PC-3 (cell line): ENCODE measurements at regions not wholly inside any gene's neighbourhood (a gene's known extent, or its start where the extent isn't known, plus 50 kb on each side); places are given as distances from the start of the nearest gene placed in this dataset.

ENCODE experiments used
- ATAC-seq: fragments of 200-7000 bp; cut with Tn5 transposase; 2 replicates; pipeline ENCODE4 v1.9.1; 2020; ENCODE audit warnings: mild to moderate bottlenecking, moderate library complexity
- BruUV-seq: library from RNA; stranded (reverse); fragments of 400-500 nt; replicated peaks from 2 replicates; lab custom pipeline; 2021; lab: Mats Ljungman, UMichigan
- CTCF ChIA-PET: fragments of 300-600 bp; sonication (Branson Sonifier 250); formaldehyde crosslinking; loops from one replicate; lab custom pipeline; 2022; ENCODE audit warnings: antibody characterized with exemption; lab: Charles Lee
- POLR2A ChIA-PET: fragments of 300-600 bp; sonication (Branson Sonifier 250); formaldehyde crosslinking; loops from one replicate; lab custom pipeline; 2022; ENCODE audit warnings: antibody characterized with exemption; ENCODE audit not compliant: unreplicated experiment; lab: Charles Lee
- DNase-seq: peaks from one replicate; pipeline ENCODE4 v3.0.0-alpha.2; 2015
- H2AFZ ChIP-seq: fragments of 300-600 bp; sonication (generic); 2 replicates; pipeline ENCODE4 v1.6.0; 2016; ENCODE audit warnings: antibody characterized with exemption, low read length
- H3F3A ChIP-seq: fragments of 300-600 bp; sonication (generic); one replicate; pipeline ENCODE4 v1.6.0; 2017; ENCODE audit warnings: antibody characterized with exemption, low read length, control low read depth, mild to moderate bottlenecking; ENCODE audit not compliant: unreplicated experiment
- H3K27ac ChIP-seq: fragments of 300-600 bp; sonication (generic); 2 replicates; pipeline ENCODE4 v1.5.1; 2016; ENCODE audit warnings: mild to moderate bottlenecking, low read length
- H3K27me3 ChIP-seq: fragments of 300-600 bp; sonication (generic); 2 replicates; pipeline ENCODE4 v1.6.1; 2016; ENCODE audit warnings: low read length, mixed read lengths
- H3K36me3 ChIP-seq: fragments of 300-600 bp; sonication (generic); 2 replicates; pipeline ENCODE4 v1.6.1; 2016; ENCODE audit warnings: low read depth, mixed run types, low read length, mixed read lengths
- H3K4me1 ChIP-seq: fragments of 300-600 bp; sonication (generic); 2 replicates; pipeline ENCODE4 v1.5.1; 2016; ENCODE audit warnings: low read length; ENCODE audit not compliant: insufficient read depth
- H3K4me2 ChIP-seq: fragments of 300-600 bp; sonication (generic); 2 replicates; pipeline ENCODE4 v1.6.0; 2016; ENCODE audit warnings: low read length
- H3K4me3 ChIP-seq: fragments of 300-600 bp; sonication (generic); 2 replicates; pipeline ENCODE4 v1.5.1; 2016; ENCODE audit warnings: mild to moderate bottlenecking, low read length, mixed read lengths
- H3K79me2 ChIP-seq: fragments of 300-600 bp; sonication (generic); 2 replicates; pipeline ENCODE4 v1.6.1; 2017; ENCODE audit warnings: low read length, mixed read lengths
- H3K9ac ChIP-seq: fragments of 300-600 bp; sonication (generic); 2 replicates; pipeline ENCODE4 v1.6.0; 2016; ENCODE audit warnings: mild to moderate bottlenecking, low read length
- H3K9me2 ChIP-seq: fragments of 300-600 bp; sonication (generic); replicated peaks from 2 replicates; pipeline ENCODE4 v1.6.1; 2016; ENCODE audit warnings: mixed run types, low read length, mixed read lengths
- H3K9me3 ChIP-seq: fragments of 300-600 bp; sonication (generic); 2 replicates; pipeline ENCODE4 v1.6.1; 2016; ENCODE audit warnings: low read length, mixed read lengths
- H4K20me1 ChIP-seq: fragments of 300-600 bp; sonication (generic); 2 replicates; pipeline ENCODE4 v1.6.1; 2016; ENCODE audit warnings: low read length, mixed read lengths
- CTCF ChIP-seq: fragments of 300-600 bp; sonication (generic); conservative IDR thresholded peaks from 2 replicates; pipeline ENCODE4 v1.5.1; 2017; ENCODE audit warnings: antibody characterized with exemption, low read depth, mild to moderate bottlenecking, low read length
- EZH2 ChIP-seq: fragments of 300-600 bp; sonication (generic); IDR thresholded peaks from one replicate; pipeline ENCODE4 v1.6.1; 2017; ENCODE audit warnings: antibody characterized with exemption, mild to moderate bottlenecking, low read length; ENCODE audit not compliant: unreplicated experiment
- EZH2phosphoT487 ChIP-seq: fragments of 300-600 bp; sonication (generic); IDR thresholded peaks from 2 replicates; pipeline ENCODE4 v1.6.1; 2018; ENCODE audit warnings: mild to moderate bottlenecking, antibody characterized with exemption, low read length, borderline replicate concordance
- intact Hi-C: fragments of 100-400 bp; cut with micrococcal nuclease; formaldehyde crosslinking; loops from 2 replicates; pipeline ENCODE4 v1.9.0; 2023

GRCh38 chr5:176737746-176738636 lies 72.4 kb upstream of the UNC5A start:
- TF ChIP-seq EZH2, result no peak
- TF ChIP-seq EZH2phosphoT487, result no peak
- TF ChIP-seq CTCF, result no peak
- no peaks in the 10 kb centered on the region for H4K20me1 ChIP-seq
- H3K9me3 ChIP-seq, result no peaks in the 10 kb centered on the region
- DNase-seq (no peak), ATAC-seq (no peak)
- no peak overlapping the region for H3K4me2 ChIP-seq
- no peaks in the 10 kb centered on the region for H3K79me2 ChIP-seq
- H3K9ac ChIP-seq, result no peak overlapping the region
- BruUV-seq, result no TSS peak
- peaks cover 63% of the 10 kb centered on the region for H3K27me3 ChIP-seq
- no peak overlapping the region for H3K27ac ChIP-seq
- POLR2A ChIA-PET, result no interaction called here
- intact Hi-C loops, result no loop called here
- H3K9me2 ChIP-seq, result no peaks in the 10 kb centered on the region
- no peak overlapping the region for H3K4me3 ChIP-seq
- CTCF ChIA-PET, result no interaction called here
- H3F3A ChIP-seq, result no peaks in the 10 kb centered on the region
- H3K36me3 ChIP-seq, result no peaks in the 10 kb centered on the region
- H2AFZ ChIP-seq, result no peak overlapping the region
- no peaks in the 10 kb centered on the region for H3K4me1 ChIP-seq

GRCh38 chr5:176738637-176739250 lies 71.6 kb upstream of the UNC5A start:
- CTCF ChIA-PET, result no interaction called here
- BruUV-seq, result no TSS peak
- H3K4me3 ChIP-seq, result no peak overlapping the region

More at GRCh38 chr5:176738637-176739250, 71.6 kb upstream of the UNC5A start:
- Histone ChIP-seq H3K9me2 (no peaks in the 10 kb centered on the region), H3K27ac (no peak overlapping the region), H3K4me1 (no peaks in the 10 kb centered on the region), H2AFZ (no peak overlapping the region), H3F3A (no peaks in the 10 kb centered on the region), H3K79me2 (no peaks in the 10 kb centered on the region), H3K9me3 (no peaks in the 10 kb centered on the region), H4K20me1 (no peaks in the 10 kb centered on the region), H3K27me3 (peaks cover 64% of the 10 kb centered on the region), H3K4me2 (no peak overlapping the region), H3K9ac (no peak overlapping the region), H3K36me3 (no peaks in the 10 kb centered on the region)
- intact Hi-C loops, result no loop called here
- TF ChIP-seq CTCF, result no peak
- no peak for TF ChIP-seq EZH2phosphoT487
- TF ChIP-seq EZH2, result no peak
- no peak for DNase-seq
- POLR2A ChIA-PET, result no interaction called here
- ATAC-seq, result no peak
